Activated naive CD4-positive, alpha-beta T cell treated with anti-CD3 and anti-CD28 coated beads, Interleukin-2, amount 10 ng/mL, durations not matched to agents 7 days and 5 days (primary cell): ENCODE measurements at regions not wholly inside any gene's neighbourhood (a gene's known extent, or its start where the extent isn't known, plus 50 kb on each side); places are given as distances from the start of the nearest gene placed in this dataset.

Experiments
- CTCF ChIA-PET: fragments of 350-600 bp; sonication (Branson Sonifier 250); formaldehyde crosslinking; loops from one replicate; lab custom pipeline; 2021; ENCODE audit warnings: antibody characterized with exemption; lab: Charles Lee
- DNase-seq: peaks from one replicate; pipeline ENCODE4 v3.0.0-alpha.2; 2020
- H3K27ac Mint-ChIP-seq: one replicate; pipeline ENCODE4 v1.8.0; 2021; ENCODE audit warnings: mild to moderate bottlenecking, moderate library complexity, mixed read lengths
- H3K27me3 Mint-ChIP-seq: one replicate; pipeline ENCODE4 v1.8.0; 2021; ENCODE audit warnings: mild to moderate bottlenecking, mixed read lengths
- H3K36me3 Mint-ChIP-seq: one replicate; pipeline ENCODE4 v1.8.0; 2021; ENCODE audit warnings: mixed read lengths
- H3K4me1 Mint-ChIP-seq: one replicate; pipeline ENCODE4 v1.8.0; 2021; ENCODE audit warnings: mixed read lengths
- H3K4me3 Mint-ChIP-seq: one replicate; pipeline ENCODE4 v1.8.0; 2021; ENCODE audit warnings: mild to moderate bottlenecking, moderate library complexity, mixed read lengths
- H3K9me3 Mint-ChIP-seq: one replicate; pipeline ENCODE4 v1.8.0; 2021; ENCODE audit warnings: mixed read lengths

GRCh38 chr10:29142516-29143314 is 146.2 kb upstream of the LYZL1 start:
- Mint-ChIP-seq H3K36me3 (no peaks in the 10 kb centered on the region), H3K4me1 (no peaks in the 10 kb centered on the region), H3K4me3 (no peak overlapping the region), H3K27ac (no peak overlapping the region), H3K9me3 (no peaks in the 10 kb centered on the region), H3K27me3 (peaks cover 17% of the 10 kb centered on the region)
- CTCF ChIA-PET = no interaction called here
- no peak for DNase-seq

- peaks cover 17% of the 10 kb centered on the region for H3K27me3 Mint-ChIP-seq
- CTCF ChIA-PET = no interaction called here
- no peak for DNase-seq
- no peak overlapping the region for H3K4me3 Mint-ChIP-seq
- H3K9me3 Mint-ChIP-seq = no peaks in the 10 kb centered on the region
- H3K27ac Mint-ChIP-seq = no peak overlapping the region
- H3K4me1 Mint-ChIP-seq = no peaks in the 10 kb centered on the region
- no peaks in the 10 kb centered on the region for H3K36me3 Mint-ChIP-seq
These were observed 144.7 kb upstream of the LYZL1 start for GRCh38 chr10:29144126-29144525.

- peaks cover 17% of the 10 kb centered on the region for H3K27me3 Mint-ChIP-seq
- H3K4me1 Mint-ChIP-seq = no peaks in the 10 kb centered on the region
- H3K9me3 Mint-ChIP-seq = no peaks in the 10 kb centered on the region
- H3K27ac Mint-ChIP-seq = no peak overlapping the region
- no peak for DNase-seq
- CTCF ChIA-PET = no interaction called here
- H3K36me3 Mint-ChIP-seq = no peaks in the 10 kb centered on the region
- no peak overlapping the region for H3K4me3 Mint-ChIP-seq
These were observed 142.4 kb upstream of the LYZL1 start for GRCh38 chr10:29146311-29147100.

- CTCF ChIA-PET = no interaction called here
- Mint-ChIP-seq H3K4me1 (no peaks in the 10 kb centered on the region), H3K4me3 (no peak overlapping the region)
These were observed 138.9 kb upstream of the LYZL1 start for GRCh38 chr10:29150010-29150409.

GRCh38 chr10:29151005-29151404 is 137.9 kb upstream of the LYZL1 start:
- Mint-ChIP-seq H3K27ac (no peak overlapping the region), H3K36me3 (no peaks in the 10 kb centered on the region), H3K4me1 (no peaks in the 10 kb centered on the region), H3K27me3 (peaks cover 4% of the 10 kb centered on the region), H3K4me3 (no peak overlapping the region), H3K9me3 (no peaks in the 10 kb centered on the region)
- DNase-seq = no peak
- CTCF ChIA-PET = no interaction called here

More at GRCh38 chr10:29150010-29150409, 138.9 kb upstream of the LYZL1 start:
- DNase-seq = no peak
- Mint-ChIP-seq H3K36me3 (no peaks in the 10 kb centered on the region), H3K27me3 (peaks cover 4% of the 10 kb centered on the region), H3K27ac (no peak overlapping the region), H3K9me3 (no peaks in the 10 kb centered on the region)

GRCh38 chr10:29157321-29157720 is 131.5 kb upstream of the LYZL1 start:
- CTCF ChIA-PET = no interaction called here
- no peaks in the 10 kb centered on the region for H3K36me3 Mint-ChIP-seq
- H3K27ac Mint-ChIP-seq = no peak overlapping the region
- H3K4me3 Mint-ChIP-seq = no peak overlapping the region
- peaks cover 9% of the 10 kb centered on the region for H3K27me3 Mint-ChIP-seq
- no peaks in the 10 kb centered on the region for H3K4me1 Mint-ChIP-seq
- DNase-seq = no peak
- no peaks in the 10 kb centered on the region for H3K9me3 Mint-ChIP-seq

- Mint-ChIP-seq H3K36me3 (no peaks in the 10 kb centered on the region), H3K27me3 (peaks cover 9% of the 10 kb centered on the region), H3K9me3 (no peaks in the 10 kb centered on the region), H3K27ac (no peak overlapping the region), H3K4me1 (no peaks in the 10 kb centered on the region), H3K4me3 (no peak overlapping the region)
- DNase-seq = no peak
- CTCF ChIA-PET = no interaction called here
These were observed 130.8 kb upstream of the LYZL1 start for GRCh38 chr10:29158066-29158465.

GRCh38 chr10:29160150-29160617 is 128.7 kb upstream of the LYZL1 start:
- no peak for DNase-seq
- Mint-ChIP-seq H3K9me3 (no peaks in the 10 kb centered on the region), H3K4me3 (no peak overlapping the region), H3K4me1 (no peaks in the 10 kb centered on the region), H3K27me3 (peaks cover 5% of the 10 kb centered on the region), H3K27ac (no peak overlapping the region), H3K36me3 (no peaks in the 10 kb centered on the region)
- CTCF ChIA-PET = no interaction called here

GRCh38 chr10:29163746-29164145 is 125.1 kb upstream of the LYZL1 start:
- H3K4me3 Mint-ChIP-seq = no peak overlapping the region
- CTCF ChIA-PET = no interaction called here
- H3K4me1 Mint-ChIP-seq = no peaks in the 10 kb centered on the region
- DNase-seq = no peak
- H3K9me3 Mint-ChIP-seq = no peaks in the 10 kb centered on the region
- peaks cover 5% of the 10 kb centered on the region for H3K27me3 Mint-ChIP-seq
- no peaks in the 10 kb centered on the region for H3K36me3 Mint-ChIP-seq
- H3K27ac Mint-ChIP-seq = no peak overlapping the region

- no peak for DNase-seq
- no peaks in the 10 kb centered on the region for H3K4me1 Mint-ChIP-seq
- peaks cover 2% of the 10 kb centered on the region for H3K9me3 Mint-ChIP-seq
- CTCF ChIA-PET = no interaction called here
- no peak overlapping the region for H3K27ac Mint-ChIP-seq
- no peak overlapping the region for H3K4me3 Mint-ChIP-seq
- peaks cover 4% of the 10 kb centered on the region for H3K27me3 Mint-ChIP-seq
- H3K36me3 Mint-ChIP-seq = no peaks in the 10 kb centered on the region
These were observed 122.2 kb upstream of the LYZL1 start for GRCh38 chr10:29166713-29167112.

GRCh38 chr10:29169021-29169420 is 119.8 kb upstream of the LYZL1 start:
- DNase-seq = no peak
- CTCF ChIA-PET = no interaction called here
- no peak overlapping the region for H3K4me3 Mint-ChIP-seq
- H3K9me3 Mint-ChIP-seq = peaks cover 2% of the 10 kb centered on the region
- no peaks in the 10 kb centered on the region for H3K36me3 Mint-ChIP-seq
- no peaks in the 10 kb centered on the region for H3K4me1 Mint-ChIP-seq
- no peak overlapping the region for H3K27ac Mint-ChIP-seq
- H3K27me3 Mint-ChIP-seq = no peaks in the 10 kb centered on the region

- Mint-ChIP-seq H3K4me1 (no peaks in the 10 kb centered on the region), H3K36me3 (no peaks in the 10 kb centered on the region), H3K27ac (no peak overlapping the region), H3K27me3 (no peaks in the 10 kb centered on the region), H3K9me3 (peaks cover 2% of the 10 kb centered on the region), H3K4me3 (no peak overlapping the region)
- no peak for DNase-seq
- CTCF ChIA-PET = no interaction called here
These were observed 117.2 kb upstream of the LYZL1 start for GRCh38 chr10:29171717-29172116.

- H3K27me3 Mint-ChIP-seq = no peaks in the 10 kb centered on the region
- DNase-seq = no peak
- H3K36me3 Mint-ChIP-seq = no peaks in the 10 kb centered on the region
- H3K4me1 Mint-ChIP-seq = no peaks in the 10 kb centered on the region
- peaks cover 2% of the 10 kb centered on the region for H3K9me3 Mint-ChIP-seq
- CTCF ChIA-PET = no interaction called here
- H3K4me3 Mint-ChIP-seq = no peak overlapping the region
- no peak overlapping the region for H3K27ac Mint-ChIP-seq
These were observed 114.5 kb upstream of the LYZL1 start for GRCh38 chr10:29174389-29174788.

GRCh38 chr10:29176845-29177832 is 111.7 kb upstream of the LYZL1 start:
- Mint-ChIP-seq H3K27ac (no peak overlapping the region), H3K27me3 (no peaks in the 10 kb centered on the region), H3K4me3 (no peak overlapping the region), H3K4me1 (no peaks in the 10 kb centered on the region), H3K9me3 (no peaks in the 10 kb centered on the region), H3K36me3 (no peaks in the 10 kb centered on the region)
- CTCF ChIA-PET = no interaction called here
- DNase-seq = no peak
